Neural cell (in vitro differentiated cells): ENCODE measurements at regions not wholly inside any gene's neighbourhood (a gene's known extent, or its start where the extent isn't known, plus 50 kb on each side); places are given as distances from the start of the nearest gene placed in this dataset.

Experiments used
- CTCF ChIP-seq: fragments of 450-650 bp; IDR thresholded peaks from 2 replicates; pipeline ENCODE4 v1.5.1; 2014; ENCODE audit warnings: antibody characterized with exemption, mild to moderate bottlenecking, moderate library complexity; ENCODE audit not compliant: poor library complexity, severe bottlenecking
- EP300 ChIP-seq: fragments of 450-650 bp; conservative IDR thresholded peaks from 2 replicates; pipeline ENCODE4 v1.6.1; 2014; ENCODE audit warnings: antibody characterized with exemption, mild to moderate bottlenecking, moderate library complexity; ENCODE audit not compliant: poor library complexity, severe bottlenecking
- MXI1 ChIP-seq: fragments of 450-650 bp; conservative IDR thresholded peaks from 2 replicates; pipeline ENCODE4 v1.6.1; 2014; ENCODE audit warnings: antibody characterized with exemption, mild to moderate bottlenecking; ENCODE audit not compliant: poor library complexity, severe bottlenecking

DNA sequence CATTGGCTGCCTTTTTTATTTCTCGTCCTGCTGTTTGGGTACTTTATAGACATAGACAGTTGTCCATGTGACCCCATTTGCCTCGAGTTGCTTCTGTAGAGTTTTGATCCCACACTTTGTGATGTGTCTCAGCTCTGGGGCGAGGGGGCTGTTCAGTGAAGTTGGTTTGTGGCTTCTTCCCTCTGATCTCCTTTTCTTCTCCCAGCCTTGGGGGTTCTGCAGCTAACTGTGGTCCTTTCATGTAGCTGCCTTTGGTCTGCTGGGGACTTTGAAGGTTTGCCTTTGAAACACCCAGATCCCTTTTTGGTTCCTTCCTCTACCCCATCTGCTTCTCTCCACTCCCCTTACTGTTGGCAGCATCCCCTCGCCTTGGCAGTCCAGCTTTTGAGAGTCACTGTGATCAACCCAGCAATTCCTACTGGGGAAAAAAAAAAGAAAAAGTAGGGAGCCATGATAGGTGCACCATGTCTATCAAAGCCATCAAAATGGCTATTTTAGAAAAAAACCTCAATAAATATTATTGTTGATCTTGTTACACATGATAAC lies 728.8 kb upstream of the RBFOX1 start:
- no peak for TF ChIP-seq MXI1
- TF ChIP-seq CTCF, result no peak
- no peak for TF ChIP-seq EP300
